GM19372 (cell line): ENCODE measurements at regions not wholly inside any gene's neighbourhood (a gene's known extent, or its start where the extent isn't known, plus 50 kb on each side); places are given as distances from the start of the nearest gene placed in this dataset.

ENCODE experiments used
- ATAC-seq: cut with Tn5 transposase; IDR thresholded peaks from one replicate; pipeline ENCODE4 v1.9.1; 2021; ENCODE audit warnings: mild to moderate bottlenecking, low read depth, moderate library complexity; ENCODE audit not compliant: unreplicated experiment

- no peak for ATAC-seq
Observed at GRCh38 chr5:1942630-1943029, 59.9 kb upstream of the IRX4 start.

- no peak for ATAC-seq
Observed at GRCh38 chr5:1942158-1942557, 59.4 kb upstream of the IRX4 start.

DNA sequence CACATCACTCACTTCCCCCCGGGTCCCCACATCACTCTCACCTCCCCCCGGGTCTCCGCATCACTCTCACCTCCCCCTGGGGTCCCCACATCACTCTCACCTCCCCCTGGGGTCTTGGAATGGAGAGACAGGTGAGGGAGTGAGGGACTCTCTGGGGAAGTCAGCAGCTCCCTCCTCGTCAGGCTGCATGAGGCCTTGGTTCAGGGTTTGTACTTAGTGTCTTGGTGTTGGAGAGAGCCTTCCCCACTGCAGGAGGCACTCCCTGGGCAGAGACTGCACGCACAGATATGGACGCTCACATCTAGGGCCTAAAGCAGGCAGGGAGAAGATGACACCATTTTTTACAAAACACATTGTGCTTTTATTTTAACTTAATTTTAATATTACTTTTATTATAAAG lies 56.5 kb upstream of the IRX4 start:
- ATAC-seq, result no peak

DNA sequence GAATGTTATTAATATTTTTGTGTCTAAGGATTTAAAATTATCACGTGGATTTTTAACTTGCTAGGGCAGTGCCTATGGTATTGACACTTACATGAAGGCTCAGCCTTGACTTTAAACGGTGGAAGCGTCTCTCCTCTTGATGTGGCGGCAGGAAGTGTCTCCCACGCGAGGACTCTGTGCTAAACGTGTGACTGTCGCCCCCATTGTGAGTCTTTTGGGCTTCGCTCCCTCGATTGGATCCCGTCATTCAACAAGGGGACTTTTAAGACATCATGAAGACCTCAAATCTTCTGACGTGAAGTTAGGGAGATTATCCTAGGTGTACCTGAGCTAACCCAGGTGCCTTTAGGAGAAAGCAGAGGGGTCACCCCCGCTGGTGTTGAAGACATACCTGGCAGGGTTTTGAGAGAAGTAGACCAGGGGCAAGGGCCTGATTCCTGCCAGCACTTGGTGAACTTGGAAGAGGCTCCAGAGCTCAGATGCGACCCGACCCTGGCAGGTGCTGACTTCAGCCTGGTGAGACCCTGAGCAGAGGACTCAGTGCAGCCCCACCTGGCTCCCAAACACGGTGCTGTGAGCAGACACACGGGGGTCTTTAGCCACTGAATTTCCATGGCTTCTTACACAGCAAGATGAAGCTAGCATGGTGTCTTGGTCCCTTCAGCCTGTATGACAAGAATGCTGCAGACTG lies 55.7 kb upstream of the IRX4 start:
- no peak for ATAC-seq

- ATAC-seq, result no peak
Observed at GRCh38 chr5:1937590-1937989, 54.9 kb upstream of the IRX4 start.

GRCh38 chr5:1936901-1937300 lies 54.2 kb upstream of the IRX4 start:
- no peak for ATAC-seq

GRCh38 chr5:1936413-1936812 lies 53.7 kb upstream of the IRX4 start:
- no peak for ATAC-seq

DNA sequence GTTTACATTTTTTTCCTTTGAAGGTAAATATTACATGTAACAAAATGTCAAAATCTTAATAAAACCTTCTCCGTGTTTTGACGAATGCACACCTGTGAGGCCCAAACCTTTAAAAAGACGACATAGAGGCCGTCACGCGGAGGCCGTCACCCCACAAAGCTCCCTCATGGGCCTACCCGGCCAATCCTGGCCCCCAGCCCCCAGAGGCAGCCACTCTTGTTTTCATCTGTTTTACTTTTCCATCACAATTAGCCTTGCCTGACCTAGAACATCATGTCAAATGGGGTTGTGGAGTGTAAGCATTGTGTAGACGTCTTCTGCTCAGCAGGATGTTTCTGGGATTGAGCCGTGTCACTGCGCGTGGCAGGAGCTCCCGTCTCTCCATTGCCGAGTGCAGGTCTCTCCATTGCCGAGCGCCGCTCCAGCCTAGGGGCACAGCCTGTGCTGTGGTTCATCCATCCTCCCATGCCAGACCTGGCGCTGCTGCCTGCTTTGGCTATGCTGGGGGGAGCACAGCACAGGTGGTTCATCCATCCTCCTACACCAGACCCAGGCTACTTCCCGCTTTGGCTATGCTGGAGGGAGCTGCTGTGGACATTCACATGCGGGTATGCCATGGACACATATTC lies 52.2 kb upstream of the IRX4 start:
- ATAC-seq, result no peak

- ATAC-seq, result no peak
Observed at GRCh38 chr5:1934056-1934394, 51.3 kb upstream of the IRX4 start.

- no peak for ATAC-seq
Observed at GRCh38 chr5:1933364-1934055, 50.8 kb upstream of the IRX4 start.
